DND-41 (cell line): ENCODE measurements at regions not wholly inside any gene's neighbourhood (a gene's known extent, or its start where the extent isn't known, plus 50 kb on each side); places are given as distances from the start of the nearest gene placed in this dataset.
"Not testable (repeated sequence)": the region's sequence is repeated elsewhere in the genome, so short reads cannot be mapped to it uniquely, and the experiment has no call there.

Experiments used
- EZH2 ChIP-seq: IDR thresholded peaks from 3 replicates; pipeline ENCODE4 v1.6.1; 2012; ENCODE audit warnings: borderline replicate concordance, low read depth, mild to moderate bottlenecking, moderate library complexity, low read length, inconsistent platforms; ENCODE audit not compliant: severe bottlenecking
- TF ChIP-seq, protein P1 (sequence below): IDR thresholded peaks from 2 replicates; pipeline ENCODE4 v1.5.1; 2012; ENCODE audit warnings: borderline replicate concordance, low read length, moderate library complexity, mild to moderate bottlenecking; ENCODE audit not compliant: poor library complexity, severe bottlenecking; ENCODE audit errors: extremely low read depth

DNA sequence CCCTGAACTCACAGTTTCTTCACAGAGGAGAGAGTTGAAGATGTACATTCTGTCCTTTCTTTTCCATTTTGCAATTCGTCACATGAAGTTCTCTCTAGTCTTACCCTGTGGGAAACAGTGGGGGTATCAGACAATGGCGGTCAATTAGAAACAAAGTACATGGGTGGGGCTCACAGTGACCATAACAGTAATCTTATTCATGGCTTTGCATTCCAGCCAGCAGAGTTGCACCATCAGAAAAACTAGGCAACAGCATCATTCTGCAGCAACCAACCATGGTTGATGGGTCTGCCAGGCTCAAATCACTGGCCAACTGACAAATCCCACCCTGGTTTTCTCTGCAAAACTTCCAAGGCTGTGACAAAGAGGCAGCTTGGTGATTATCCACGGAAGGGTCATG, 414.7 kb upstream of the TSPY4 start:
- TF ChIP-seq, protein P1, sequence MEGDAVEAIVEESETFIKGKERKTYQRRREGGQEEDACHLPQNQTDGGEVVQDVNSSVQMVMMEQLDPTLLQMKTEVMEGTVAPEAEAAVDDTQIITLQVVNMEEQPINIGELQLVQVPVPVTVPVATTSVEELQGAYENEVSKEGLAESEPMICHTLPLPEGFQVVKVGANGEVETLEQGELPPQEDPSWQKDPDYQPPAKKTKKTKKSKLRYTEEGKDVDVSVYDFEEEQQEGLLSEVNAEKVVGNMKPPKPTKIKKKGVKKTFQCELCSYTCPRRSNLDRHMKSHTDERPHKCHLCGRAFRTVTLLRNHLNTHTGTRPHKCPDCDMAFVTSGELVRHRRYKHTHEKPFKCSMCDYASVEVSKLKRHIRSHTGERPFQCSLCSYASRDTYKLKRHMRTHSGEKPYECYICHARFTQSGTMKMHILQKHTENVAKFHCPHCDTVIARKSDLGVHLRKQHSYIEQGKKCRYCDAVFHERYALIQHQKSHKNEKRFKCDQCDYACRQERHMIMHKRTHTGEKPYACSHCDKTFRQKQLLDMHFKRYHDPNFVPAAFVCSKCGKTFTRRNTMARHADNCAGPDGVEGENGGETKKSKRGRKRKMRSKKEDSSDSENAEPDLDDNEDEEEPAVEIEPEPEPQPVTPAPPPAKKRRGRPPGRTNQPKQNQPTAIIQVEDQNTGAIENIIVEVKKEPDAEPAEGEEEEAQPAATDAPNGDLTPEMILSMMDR = not testable (repeated sequence)
- TF ChIP-seq EZH2 = not testable (repeated sequence)
